ENCODE measurements at regions not wholly inside any gene's neighbourhood (a gene's known extent, or its start where the extent isn't known, plus 50 kb on each side); places are given as distances from the start of the nearest gene placed in this dataset.

GRCh38 chr5:123294544-123294943 is 128.7 kb downstream of the CEP120 start:
- Histone ChIP-seq H3K9me3 (no peaks in the 10 kb centered on the region), H3K4me1 (no peaks in the 10 kb centered on the region), H3K4me3 (no peak overlapping the region), H3K27ac (no peak overlapping the region), H3K27me3 (no peaks in the 10 kb centered on the region), H3K36me3 (no peaks in the 10 kb centered on the region)
- TF ChIP-seq CTCF (IDR thresholded peaks at IDR 0.05) (no peak), POLR2A (IDR thresholded peaks at IDR 0.05) (no peak), POLR2AphosphoS5 (IDR thresholded peaks at IDR 0.05) (no peak)
- intact Hi-C loops (cut with DNase I; ENCODE audit: low total_unique reads), result no loop called here
- DNase-seq (ENCODE audit: low spot score in 2 of 2), result no peak

- Histone ChIP-seq H3K9me3 (no peaks in the 10 kb centered on the region), H3K27ac (no peak overlapping the region), H3K36me3 (no peaks in the 10 kb centered on the region), H3K27me3 (no peaks in the 10 kb centered on the region), H3K4me1 (no peaks in the 10 kb centered on the region), H3K4me3 (no peak overlapping the region)
- TF ChIP-seq CTCF (IDR thresholded peaks at IDR 0.05), result no peak
- TF ChIP-seq POLR2AphosphoS5 (IDR thresholded peaks at IDR 0.05), result no peak
- TF ChIP-seq POLR2A (IDR thresholded peaks at IDR 0.05), result no peak
- DNase-seq (ENCODE audit: low spot score in 2 of 2), result no peak
- intact Hi-C loops (cut with DNase I; ENCODE audit: low total_unique reads), result no loop called here
These were observed 134.0 kb downstream of the CEP120 start for GRCh38 chr5:123289210-123289609.

GRCh38 chr5:123287881-123288280 is 135.3 kb downstream of the CEP120 start:
- no peaks in the 10 kb centered on the region for H3K27me3 ChIP-seq
- H3K4me1 ChIP-seq, result no peaks in the 10 kb centered on the region
- no peak overlapping the region for H3K27ac ChIP-seq
- H3K36me3 ChIP-seq, result no peaks in the 10 kb centered on the region
- TF ChIP-seq POLR2A (IDR thresholded peaks at IDR 0.05) (no peak), POLR2AphosphoS5 (IDR thresholded peaks at IDR 0.05) (no peak), CTCF (IDR thresholded peaks at IDR 0.05) (no peak)
- no peak for DNase-seq (ENCODE audit: low spot score in 2 of 2)
- H3K9me3 ChIP-seq, result no peaks in the 10 kb centered on the region
- H3K4me3 ChIP-seq, result no peak overlapping the region
- intact Hi-C loops (cut with DNase I; ENCODE audit: low total_unique reads), result no loop called here

- intact Hi-C loops (cut with DNase I; ENCODE audit: low total_unique reads), result no loop called here
- no peak overlapping the region for H3K27ac ChIP-seq
- no peaks in the 10 kb centered on the region for H3K9me3 ChIP-seq
- no peaks in the 10 kb centered on the region for H3K27me3 ChIP-seq
- H3K4me3 ChIP-seq, result no peak overlapping the region
- H3K4me1 ChIP-seq, result no peaks in the 10 kb centered on the region
- no peaks in the 10 kb centered on the region for H3K36me3 ChIP-seq
- no peak for TF ChIP-seq CTCF (IDR thresholded peaks at IDR 0.05)
- TF ChIP-seq POLR2A (IDR thresholded peaks at IDR 0.05), result no peak
- no peak for TF ChIP-seq POLR2AphosphoS5 (IDR thresholded peaks at IDR 0.05)
- no peak for DNase-seq (ENCODE audit: low spot score in 2 of 2)
These were observed 136.3 kb downstream of the CEP120 start for GRCh38 chr5:123286891-123287290.

GRCh38 chr5:123285122-123286023 is 137.8 kb downstream of the CEP120 start:
- no peaks in the 10 kb centered on the region for H3K9me3 ChIP-seq
- peak overlapping the region; percentile 6 to 46 (median 22) for H3K4me3 ChIP-seq
- TF ChIP-seq POLR2AphosphoS5 (IDR thresholded peaks at IDR 0.05) (no peak), CTCF (IDR thresholded peaks at IDR 0.05) (no peak), POLR2A (IDR thresholded peaks at IDR 0.05) (no peak)
- no peaks in the 10 kb centered on the region for H3K36me3 ChIP-seq
- no peak overlapping the region for H3K27ac ChIP-seq
- H3K4me1 ChIP-seq, result no peaks in the 10 kb centered on the region
- intact Hi-C loops (cut with DNase I; ENCODE audit: low total_unique reads), result no loop called here
- no peak for DNase-seq (ENCODE audit: low spot score in 2 of 2)
- H3K27me3 ChIP-seq, result no peaks in the 10 kb centered on the region

Data from breast epithelium (tissue), 4 donors.